ENCODE measurements at regions not wholly inside any gene's neighbourhood (a gene's known extent, or its start where the extent isn't known, plus 50 kb on each side); places are given as distances from the start of the nearest gene placed in this dataset.
A peak's percentile ranks its signal among the peaks of the same experiment; 100 is the strongest.

- no peak overlapping the region for H3K27ac Mint-ChIP-seq
- POLR2A ChIA-PET, result no interaction called here
Measured at GRCh38 chr4:136442447-136442846, 1089.8 kb downstream of the PCDH18 start.

GRCh38 chr4:136441629-136442282, 1090.5 kb downstream of the PCDH18 start:
- intact Hi-C loops (cut with micrococcal nuclease), result no loop called here
- peaks cover 0 to 4% (median 0%) of the 10 kb centered on the region in 11 donors for H3K9me3 Mint-ChIP-seq
- no peaks in the 10 kb centered on the region for H3K27me3 Mint-ChIP-seq
- H3K4me3 ChIP-seq (ENCODE audit: low read length), result no peak overlapping the region
- H3K4me3 Mint-ChIP-seq, result no peak overlapping the region
- no peak for ATAC-seq
- no peaks in the 10 kb centered on the region for H3K36me3 ChIP-seq (ENCODE audit: control insufficient read depth in 2 of 3, insufficient read depth in 3 of 3, low read length in 3 of 3)
- H3K27ac ChIP-seq (ENCODE audit: low read depth, low read length), result no peak overlapping the region
- H3K27me3 ChIP-seq (ENCODE audit: control insufficient read depth in 2 of 2, insufficient read depth in 2 of 2, low read length in 2 of 2), result no peaks in the 10 kb centered on the region
- no peak for DNase-seq
- no peaks in the 10 kb centered on the region for H3K4me1 Mint-ChIP-seq
- no peaks in the 10 kb centered on the region for H3K9me3 ChIP-seq (ENCODE audit: control insufficient read depth in 2 of 3, low read length in 3 of 3)
- H3K4me1 ChIP-seq (ENCODE audit: control insufficient read depth in 2 of 2, insufficient read depth in 2 of 2, low read length in 2 of 2), result no peaks in the 10 kb centered on the region
- POLR2A ChIA-PET, result no interaction called here
- H3K27ac Mint-ChIP-seq, result no peak overlapping the region
- CTCF ChIA-PET, result no interaction called here
- H3K36me3 Mint-ChIP-seq, result no peaks in the 10 kb centered on the region

More at GRCh38 chr4:136442447-136442846, 1089.8 kb downstream of the PCDH18 start:
- no peaks in the 10 kb centered on the region for H3K36me3 ChIP-seq (ENCODE audit: control insufficient read depth in 2 of 3, insufficient read depth in 3 of 3, low read length in 3 of 3)
- H3K9me3 Mint-ChIP-seq, result peaks cover 0 to 4% (median 0%) of the 10 kb centered on the region in 11 donors
- no peaks in the 10 kb centered on the region for H3K4me1 Mint-ChIP-seq
- H3K9me3 ChIP-seq (ENCODE audit: control insufficient read depth in 2 of 3, low read length in 3 of 3), result no peaks in the 10 kb centered on the region
- intact Hi-C loops (cut with micrococcal nuclease), result no loop called here
- H3K4me3 Mint-ChIP-seq, result no peak overlapping the region
- H3K4me3 ChIP-seq (ENCODE audit: low read length), result no peak overlapping the region
- H3K27me3 ChIP-seq (ENCODE audit: control insufficient read depth in 2 of 2, insufficient read depth in 2 of 2, low read length in 2 of 2), result no peaks in the 10 kb centered on the region
- DNase-seq (no peak), ATAC-seq (peak; percentile 10)
- CTCF ChIA-PET, result no interaction called here
- H3K27ac ChIP-seq (ENCODE audit: low read depth, low read length), result no peak overlapping the region
- H3K27me3 Mint-ChIP-seq, result no peaks in the 10 kb centered on the region
- H3K36me3 Mint-ChIP-seq, result no peaks in the 10 kb centered on the region
- no peaks in the 10 kb centered on the region for H3K4me1 ChIP-seq (ENCODE audit: control insufficient read depth in 2 of 2, insufficient read depth in 2 of 2, low read length in 2 of 2)

GRCh38 chr4:136438645-136439044, 1093.6 kb downstream of the PCDH18 start:
- intact Hi-C loops (cut with micrococcal nuclease), result no loop called here
- POLR2A ChIA-PET, result no interaction called here
- Mint-ChIP-seq H3K27me3 (no peaks in the 10 kb centered on the region), H3K4me3 (no peak overlapping the region), H3K36me3 (no peaks in the 10 kb centered on the region), H3K27ac (no peak overlapping the region), H3K9me3 (peaks cover 0 to 4% (median 0%) of the 10 kb centered on the region in 11 donors), H3K4me1 (no peaks in the 10 kb centered on the region)
- CTCF ChIA-PET, result no interaction called here
- Histone ChIP-seq H3K27me3 (ENCODE audit: control insufficient read depth in 2 of 2, insufficient read depth in 2 of 2, low read length in 2 of 2) (no peaks in the 10 kb centered on the region), H3K4me1 (ENCODE audit: control insufficient read depth in 2 of 2, insufficient read depth in 2 of 2, low read length in 2 of 2) (no peaks in the 10 kb centered on the region), H3K36me3 (ENCODE audit: control insufficient read depth in 2 of 3, insufficient read depth in 3 of 3, low read length in 3 of 3) (no peaks in the 10 kb centered on the region), H3K9me3 (ENCODE audit: control insufficient read depth in 2 of 3, low read length in 3 of 3) (no peaks in the 10 kb centered on the region), H3K27ac (ENCODE audit: low read depth, low read length) (no peak overlapping the region), H3K4me3 (ENCODE audit: low read length) (no peak overlapping the region)
- DNase-seq, result no peak
- ATAC-seq, result no peak

GRCh38 chr4:136424052-136424451, 1108.2 kb downstream of the PCDH18 start:
- H3K9me3 ChIP-seq (ENCODE audit: control insufficient read depth in 2 of 3, low read length in 3 of 3), result no peaks in the 10 kb centered on the region
- no peaks in the 10 kb centered on the region for H3K36me3 Mint-ChIP-seq
- H3K4me3 ChIP-seq (ENCODE audit: low read length), result no peak overlapping the region
- no peaks in the 10 kb centered on the region for H3K4me1 ChIP-seq (ENCODE audit: control insufficient read depth in 2 of 2, insufficient read depth in 2 of 2, low read length in 2 of 2)
- no peak for DNase-seq
- no peak overlapping the region for H3K27ac Mint-ChIP-seq
- H3K9me3 Mint-ChIP-seq, result peaks cover 0 to 16% (median 2%) of the 10 kb centered on the region in 11 donors
- H3K27me3 ChIP-seq (ENCODE audit: control insufficient read depth in 2 of 2, insufficient read depth in 2 of 2, low read length in 2 of 2), result no peaks in the 10 kb centered on the region
- no peaks in the 10 kb centered on the region for H3K36me3 ChIP-seq (ENCODE audit: control insufficient read depth in 2 of 3, insufficient read depth in 3 of 3, low read length in 3 of 3)
- no peak overlapping the region for H3K4me3 Mint-ChIP-seq
- intact Hi-C loops (cut with micrococcal nuclease), result no loop called here
- H3K27ac ChIP-seq (ENCODE audit: low read depth, low read length), result no peak overlapping the region
- no peak for ATAC-seq
- CTCF ChIA-PET, result no interaction called here
- no peaks in the 10 kb centered on the region for H3K4me1 Mint-ChIP-seq
- H3K27me3 Mint-ChIP-seq, result no peaks in the 10 kb centered on the region
- POLR2A ChIA-PET, result no interaction called here

- ATAC-seq, result no peak
- H3K27ac Mint-ChIP-seq, result no peak overlapping the region
- H3K27ac ChIP-seq (ENCODE audit: low read depth, low read length), result no peak overlapping the region
- ChIA-PET POLR2A (no interaction called here), CTCF (no interaction called here)
- no peaks in the 10 kb centered on the region for H3K9me3 ChIP-seq (ENCODE audit: control insufficient read depth in 2 of 3, low read length in 3 of 3)
- peaks cover 0 to 6% (median 0%) of the 10 kb centered on the region in 11 donors for H3K9me3 Mint-ChIP-seq
- no peaks in the 10 kb centered on the region for H3K27me3 Mint-ChIP-seq
- H3K36me3 ChIP-seq (ENCODE audit: control insufficient read depth in 2 of 3, insufficient read depth in 3 of 3, low read length in 3 of 3), result no peaks in the 10 kb centered on the region
- H3K4me3 ChIP-seq (ENCODE audit: low read length), result no peak overlapping the region
- H3K36me3 Mint-ChIP-seq, result no peaks in the 10 kb centered on the region
- no peak for DNase-seq
- no peaks in the 10 kb centered on the region for H3K4me1 ChIP-seq (ENCODE audit: control insufficient read depth in 2 of 2, insufficient read depth in 2 of 2, low read length in 2 of 2)
- intact Hi-C loops (cut with micrococcal nuclease), result no loop called here
- no peaks in the 10 kb centered on the region for H3K27me3 ChIP-seq (ENCODE audit: control insufficient read depth in 2 of 2, insufficient read depth in 2 of 2, low read length in 2 of 2)
- no peak overlapping the region for H3K4me3 Mint-ChIP-seq
- H3K4me1 Mint-ChIP-seq, result no peaks in the 10 kb centered on the region
Measured at GRCh38 chr4:136414981-136415380, 1117.3 kb downstream of the PCDH18 start.

- Histone ChIP-seq H3K9me3 (ENCODE audit: control insufficient read depth in 2 of 3, low read length in 3 of 3) (no peaks in the 10 kb centered on the region), H3K4me1 (ENCODE audit: control insufficient read depth in 2 of 2, insufficient read depth in 2 of 2, low read length in 2 of 2) (no peaks in the 10 kb centered on the region), H3K36me3 (ENCODE audit: control insufficient read depth in 2 of 3, insufficient read depth in 3 of 3, low read length in 3 of 3) (no peaks in the 10 kb centered on the region), H3K27me3 (ENCODE audit: control insufficient read depth in 2 of 2, insufficient read depth in 2 of 2, low read length in 2 of 2) (no peaks in the 10 kb centered on the region), H3K27ac (ENCODE audit: low read depth, low read length) (no peak overlapping the region), H3K4me3 (ENCODE audit: low read length) (no peak overlapping the region)
- no peak for DNase-seq
- ChIA-PET POLR2A (no interaction called here), CTCF (no interaction called here)
- no peaks in the 10 kb centered on the region for H3K36me3 Mint-ChIP-seq
- no peak for ATAC-seq
- H3K9me3 Mint-ChIP-seq, result peaks cover 0 to 6% (median 0%) of the 10 kb centered on the region in 11 donors
- no peaks in the 10 kb centered on the region for H3K27me3 Mint-ChIP-seq
- no peaks in the 10 kb centered on the region for H3K4me1 Mint-ChIP-seq
- H3K4me3 Mint-ChIP-seq, result no peak overlapping the region
- intact Hi-C loops (cut with micrococcal nuclease), result no loop called here
- no peak overlapping the region for H3K27ac Mint-ChIP-seq
Measured at GRCh38 chr4:136412708-136413107, 1119.6 kb downstream of the PCDH18 start.

GRCh38 chr4:136400829-136401228, 1131.5 kb downstream of the PCDH18 start:
- ChIA-PET CTCF (no interaction called here), POLR2A (no interaction called here)
- no peaks in the 10 kb centered on the region for H3K4me1 ChIP-seq (ENCODE audit: control insufficient read depth in 2 of 2, insufficient read depth in 2 of 2, low read length in 2 of 2)
- Mint-ChIP-seq H3K4me3 (no peak overlapping the region), H3K27me3 (no peaks in the 10 kb centered on the region), H3K27ac (no peak overlapping the region), H3K4me1 (no peaks in the 10 kb centered on the region), H3K36me3 (no peaks in the 10 kb centered on the region), H3K9me3 (peaks cover 0 to 5% (median 0%) of the 10 kb centered on the region in 11 donors)
- no peak overlapping the region for H3K27ac ChIP-seq (ENCODE audit: low read depth, low read length)
- H3K9me3 ChIP-seq (ENCODE audit: control insufficient read depth in 2 of 3, low read length in 3 of 3), result no peaks in the 10 kb centered on the region
- H3K27me3 ChIP-seq (ENCODE audit: control insufficient read depth in 2 of 2, insufficient read depth in 2 of 2, low read length in 2 of 2), result no peaks in the 10 kb centered on the region
- ATAC-seq (no peak), DNase-seq (no peak)
- no peaks in the 10 kb centered on the region for H3K36me3 ChIP-seq (ENCODE audit: control insufficient read depth in 2 of 3, insufficient read depth in 3 of 3, low read length in 3 of 3)
- no peak overlapping the region for H3K4me3 ChIP-seq (ENCODE audit: low read length)
- intact Hi-C loops (cut with micrococcal nuclease), result no loop called here

Measured in naive thymus-derived CD4-positive, alpha-beta T cell (primary cell).